ENCODE measurements at regions not wholly inside any gene's neighbourhood (a gene's known extent, or its start where the extent isn't known, plus 50 kb on each side); places are given as distances from the start of the nearest gene placed in this dataset.

GRCh38 chr3:18132991-18133390 is 292.1 kb downstream of the SATB1 start:
- TF ChIP-seq CTCF (conservative IDR thresholded peaks at IDR 0.05; ENCODE audit: low read length): no peak
- TF ChIP-seq EZH2phosphoT487 (IDR thresholded peaks at IDR 0.05; ENCODE audit: borderline replicate concordance, low read depth, low read length): no peak
